ENCODE measurements at regions not wholly inside any gene's neighbourhood (a gene's known extent, or its start where the extent isn't known, plus 50 kb on each side); places are given as distances from the start of the nearest gene placed in this dataset.

DNA sequence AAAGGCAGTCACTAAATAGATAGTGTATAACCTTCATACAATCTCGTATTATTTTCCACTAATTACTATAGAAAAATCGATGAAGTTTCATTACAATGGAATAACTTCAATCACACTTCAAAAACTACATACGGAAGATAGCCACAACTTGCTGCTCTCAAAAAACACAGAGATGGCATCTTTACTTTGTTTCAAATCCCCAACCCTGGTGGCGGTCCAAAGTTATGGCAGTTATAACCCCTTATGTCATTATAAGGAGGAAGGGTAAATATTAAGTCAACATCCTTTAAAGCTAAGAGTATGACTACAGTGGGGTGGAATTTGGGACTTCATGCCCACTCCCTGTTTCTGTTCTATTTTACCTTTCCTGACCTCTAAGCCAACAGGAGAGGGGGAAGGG is 146.5 kb downstream of the LACC1 start:
- Histone ChIP-seq H4K20me1 (ENCODE audit: control insufficient read depth, extremely low read depth, insufficient read depth, low read length) (no peaks in the 10 kb centered on the region), H3K36me3 (ENCODE audit: control insufficient read depth, insufficient read depth, low read length) (no peaks in the 10 kb centered on the region), H3K9me3 (ENCODE audit: control insufficient read depth, insufficient read depth, low read depth, low read length) (no peaks in the 10 kb centered on the region), H3K79me2 (ENCODE audit: control insufficient read depth, insufficient read depth, low read length) (no peaks in the 10 kb centered on the region), H2AFZ (ENCODE audit: low read length) (no peak overlapping the region), H3K9ac (ENCODE audit: insufficient read depth, low read length) (no peak overlapping the region), H3K27ac (ENCODE audit: insufficient read depth, low read length) (no peak overlapping the region), H3K4me3 (replicated peaks in 1 of 4; ENCODE audit: control extremely low read depth in 1 of 4, insufficient read depth in 1 of 4, low read depth in 3 of 4, low read length in 4 of 4) (no peak overlapping the region), H3K27me3 (ENCODE audit: control insufficient read depth, insufficient read depth, low read length) (no peaks in the 10 kb centered on the region), H3K4me1 (ENCODE audit: control insufficient read depth, extremely low read depth, insufficient read depth, low read length) (no peaks in the 10 kb centered on the region), H3K4me2 (ENCODE audit: extremely low read depth, insufficient read depth, low read length) (no peak overlapping the region)
- no peak for TF ChIP-seq EZH2 (IDR thresholded peaks at IDR 0.05; ENCODE audit: low read length, missing control alignments)
- TF ChIP-seq, protein P1, sequence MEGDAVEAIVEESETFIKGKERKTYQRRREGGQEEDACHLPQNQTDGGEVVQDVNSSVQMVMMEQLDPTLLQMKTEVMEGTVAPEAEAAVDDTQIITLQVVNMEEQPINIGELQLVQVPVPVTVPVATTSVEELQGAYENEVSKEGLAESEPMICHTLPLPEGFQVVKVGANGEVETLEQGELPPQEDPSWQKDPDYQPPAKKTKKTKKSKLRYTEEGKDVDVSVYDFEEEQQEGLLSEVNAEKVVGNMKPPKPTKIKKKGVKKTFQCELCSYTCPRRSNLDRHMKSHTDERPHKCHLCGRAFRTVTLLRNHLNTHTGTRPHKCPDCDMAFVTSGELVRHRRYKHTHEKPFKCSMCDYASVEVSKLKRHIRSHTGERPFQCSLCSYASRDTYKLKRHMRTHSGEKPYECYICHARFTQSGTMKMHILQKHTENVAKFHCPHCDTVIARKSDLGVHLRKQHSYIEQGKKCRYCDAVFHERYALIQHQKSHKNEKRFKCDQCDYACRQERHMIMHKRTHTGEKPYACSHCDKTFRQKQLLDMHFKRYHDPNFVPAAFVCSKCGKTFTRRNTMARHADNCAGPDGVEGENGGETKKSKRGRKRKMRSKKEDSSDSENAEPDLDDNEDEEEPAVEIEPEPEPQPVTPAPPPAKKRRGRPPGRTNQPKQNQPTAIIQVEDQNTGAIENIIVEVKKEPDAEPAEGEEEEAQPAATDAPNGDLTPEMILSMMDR (conservative IDR thresholded peaks at IDR 0.05 in 1 of 2, IDR thresholded peaks at IDR 0.05 in 1 of 2; ENCODE audit: low read depth in 1 of 2, low read length in 2 of 2): no peak
- no peak for DNase-seq (ENCODE audit: low read depth in 2 of 2)

DNA sequence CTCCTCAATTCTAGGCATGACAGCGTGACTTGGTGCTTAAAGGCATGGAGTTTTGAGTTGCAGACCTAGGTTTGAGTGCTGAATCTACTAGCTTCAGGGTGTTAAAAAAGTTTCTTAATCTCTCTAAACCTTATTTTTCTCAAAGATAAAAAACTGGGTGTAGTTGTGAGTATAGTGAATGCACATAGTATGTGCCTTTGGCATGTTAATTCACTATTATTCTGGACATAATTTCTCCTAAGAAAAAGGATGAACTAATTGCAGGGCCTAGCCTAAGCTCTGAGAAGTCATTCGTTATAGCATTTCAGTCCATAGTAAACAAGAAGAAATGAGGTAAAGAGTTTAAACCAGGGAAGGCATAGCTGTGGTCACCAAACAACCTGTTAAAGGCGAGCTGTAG is 149.0 kb downstream of the LACC1 start:
- H2AFZ ChIP-seq (ENCODE audit: low read length): no peak overlapping the region
- no peak overlapping the region for H3K9ac ChIP-seq (ENCODE audit: insufficient read depth, low read length)
- H3K27me3 ChIP-seq (ENCODE audit: control insufficient read depth, insufficient read depth, low read length): peaks cover 2% of the 10 kb centered on the region
- no peak overlapping the region for H3K4me3 ChIP-seq (replicated peaks in 1 of 4; ENCODE audit: control extremely low read depth in 1 of 4, insufficient read depth in 1 of 4, low read depth in 3 of 4, low read length in 4 of 4)
- TF ChIP-seq, protein P1 (conservative IDR thresholded peaks at IDR 0.05 in 1 of 2, IDR thresholded peaks at IDR 0.05 in 1 of 2; ENCODE audit: low read depth in 1 of 2, low read length in 2 of 2): no peak
- TF ChIP-seq EZH2 (IDR thresholded peaks at IDR 0.05; ENCODE audit: low read length, missing control alignments): no peak
- no peak for DNase-seq (ENCODE audit: low read depth in 2 of 2)
- H3K36me3 ChIP-seq (ENCODE audit: control insufficient read depth, insufficient read depth, low read length): no peaks in the 10 kb centered on the region
- H3K4me1 ChIP-seq (ENCODE audit: control insufficient read depth, extremely low read depth, insufficient read depth, low read length): no peaks in the 10 kb centered on the region
- H4K20me1 ChIP-seq (ENCODE audit: control insufficient read depth, extremely low read depth, insufficient read depth, low read length): no peaks in the 10 kb centered on the region
- H3K27ac ChIP-seq (ENCODE audit: insufficient read depth, low read length): no peak overlapping the region
- no peaks in the 10 kb centered on the region for H3K79me2 ChIP-seq (ENCODE audit: control insufficient read depth, insufficient read depth, low read length)
- H3K9me3 ChIP-seq (ENCODE audit: control insufficient read depth, insufficient read depth, low read depth, low read length): no peaks in the 10 kb centered on the region
- H3K4me2 ChIP-seq (ENCODE audit: extremely low read depth, insufficient read depth, low read length): no peak overlapping the region

DNA sequence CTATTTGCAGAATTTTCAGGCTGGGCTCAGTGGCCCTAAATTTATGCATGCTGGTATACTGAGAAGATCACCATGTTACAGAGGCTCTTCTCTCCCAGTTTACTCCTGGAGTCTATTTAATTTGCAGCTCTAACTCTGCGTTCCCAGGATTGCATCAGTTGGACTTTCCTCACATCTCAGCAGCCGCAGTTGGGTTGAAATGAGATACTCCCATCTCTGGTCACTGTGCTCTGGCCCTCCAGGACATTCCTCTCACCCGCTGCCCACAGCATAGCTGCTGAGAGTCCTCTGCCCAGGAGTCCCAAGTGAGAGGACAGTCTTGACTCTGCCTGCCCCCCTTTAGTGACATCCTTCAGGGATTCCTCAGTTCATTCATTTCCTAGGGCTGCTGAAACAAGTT is 150.9 kb downstream of the LACC1 start:
- H4K20me1 ChIP-seq (ENCODE audit: control insufficient read depth, extremely low read depth, insufficient read depth, low read length): no peaks in the 10 kb centered on the region
- H2AFZ ChIP-seq (ENCODE audit: low read length): no peak overlapping the region
- H3K79me2 ChIP-seq (ENCODE audit: control insufficient read depth, insufficient read depth, low read length): no peaks in the 10 kb centered on the region
- H3K27ac ChIP-seq (ENCODE audit: insufficient read depth, low read length): no peak overlapping the region
- peaks cover 8% of the 10 kb centered on the region for H3K27me3 ChIP-seq (ENCODE audit: control insufficient read depth, insufficient read depth, low read length)
- no peak overlapping the region for H3K4me2 ChIP-seq (ENCODE audit: extremely low read depth, insufficient read depth, low read length)
- H3K9me3 ChIP-seq (ENCODE audit: control insufficient read depth, insufficient read depth, low read depth, low read length): no peaks in the 10 kb centered on the region
- H3K4me3 ChIP-seq (replicated peaks in 1 of 4; ENCODE audit: control extremely low read depth in 1 of 4, insufficient read depth in 1 of 4, low read depth in 3 of 4, low read length in 4 of 4): no peak overlapping the region
- no peak for DNase-seq (ENCODE audit: low read depth in 2 of 2)
- TF ChIP-seq, protein P1 (conservative IDR thresholded peaks at IDR 0.05 in 1 of 2, IDR thresholded peaks at IDR 0.05 in 1 of 2; ENCODE audit: low read depth in 1 of 2, low read length in 2 of 2): no peak
- no peak for TF ChIP-seq EZH2 (IDR thresholded peaks at IDR 0.05; ENCODE audit: low read length, missing control alignments)
- no peak overlapping the region for H3K9ac ChIP-seq (ENCODE audit: insufficient read depth, low read length)
- H3K36me3 ChIP-seq (ENCODE audit: control insufficient read depth, insufficient read depth, low read length): no peaks in the 10 kb centered on the region
- no peaks in the 10 kb centered on the region for H3K4me1 ChIP-seq (ENCODE audit: control insufficient read depth, extremely low read depth, insufficient read depth, low read length)

All from fibroblast of lung (primary cell).